GM21360 (cell line): ENCODE measurements at regions not wholly inside any gene's neighbourhood (a gene's known extent, or its start where the extent isn't known, plus 50 kb on each side); places are given as distances from the start of the nearest gene placed in this dataset.
"Not testable (repeated sequence)": the region's sequence is repeated elsewhere in the genome, so short reads cannot be mapped to it uniquely, and the experiment has no call there.

Experiments
- ATAC-seq: cut with Tn5 transposase; IDR thresholded peaks from one replicate; pipeline ENCODE4 v1.9.1; 2021; ENCODE audit warnings: mild to moderate bottlenecking, moderate library complexity; ENCODE audit not compliant: unreplicated experiment

- ATAC-seq, result no peak
Observed at GRCh38 chr13:44815623-44816022, 173.6 kb downstream of the NUFIP1 start.

- no peak for ATAC-seq
Observed at GRCh38 chr13:44814836-44815235, 174.4 kb downstream of the NUFIP1 start.

- ATAC-seq, result no peak
Observed at GRCh38 chr13:44814161-44814560, 175.1 kb downstream of the NUFIP1 start.

- no peak for ATAC-seq
Observed at GRCh38 chr13:44812818-44813217, 176.5 kb downstream of the NUFIP1 start.

GRCh38 chr13:44810061-44810840 lies 179.0 kb downstream of the NUFIP1 start:
- ATAC-seq, result no peak

GRCh38 chr13:44809190-44809589 lies 180.1 kb downstream of the NUFIP1 start:
- ATAC-seq, result no peak

GRCh38 chr13:44808185-44808584 lies 181.1 kb downstream of the NUFIP1 start:
- ATAC-seq, result no peak

GRCh38 chr13:44807449-44808034 lies 181.7 kb downstream of the NUFIP1 start:
- ATAC-seq, result no peak

- ATAC-seq, result no peak
Observed at GRCh38 chr13:44806826-44807225, 182.4 kb downstream of the NUFIP1 start.

GRCh38 chr13:44805585-44805984 lies 183.7 kb downstream of the NUFIP1 start:
- no peak for ATAC-seq

GRCh38 chr13:44803390-44803789 lies 185.9 kb downstream of the NUFIP1 start:
- no peak for ATAC-seq

- ATAC-seq, result no peak
Observed at GRCh38 chr13:44802491-44802890, 186.8 kb downstream of the NUFIP1 start.

GRCh38 chr13:44801990-44802389 lies 187.3 kb downstream of the NUFIP1 start:
- ATAC-seq, result no peak

GRCh38 chr13:44800626-44801025 lies 188.6 kb downstream of the NUFIP1 start:
- ATAC-seq, result no peak

GRCh38 chr13:44797685-44798084 lies 191.6 kb downstream of the NUFIP1 start:
- ATAC-seq, result no peak

GRCh38 chr13:44796597-44797490 lies 192.4 kb downstream of the NUFIP1 start:
- ATAC-seq, result no peak

- not testable (repeated sequence) for ATAC-seq
Observed at GRCh38 chr13:44796039-44796438, 193.2 kb downstream of the NUFIP1 start.

GRCh38 chr13:44795176-44795575 lies 194.1 kb downstream of the NUFIP1 start:
- no peak for ATAC-seq

GRCh38 chr13:44792096-44792495 lies 197.2 kb downstream of the NUFIP1 start:
- no peak for ATAC-seq

- no peak for ATAC-seq
Observed at GRCh38 chr13:44790289-44790688, 199.0 kb downstream of the NUFIP1 start.

- ATAC-seq, result no peak
Observed at GRCh38 chr13:44787617-44788016, 201.7 kb downstream of the NUFIP1 start.

- ATAC-seq, result no peak
Observed at GRCh38 chr13:44786756-44787155, 202.5 kb downstream of the NUFIP1 start.
